ENCODE measurements at regions not wholly inside any gene's neighbourhood (a gene's known extent, or its start where the extent isn't known, plus 50 kb on each side); places are given as distances from the start of the nearest gene placed in this dataset.

DNA sequence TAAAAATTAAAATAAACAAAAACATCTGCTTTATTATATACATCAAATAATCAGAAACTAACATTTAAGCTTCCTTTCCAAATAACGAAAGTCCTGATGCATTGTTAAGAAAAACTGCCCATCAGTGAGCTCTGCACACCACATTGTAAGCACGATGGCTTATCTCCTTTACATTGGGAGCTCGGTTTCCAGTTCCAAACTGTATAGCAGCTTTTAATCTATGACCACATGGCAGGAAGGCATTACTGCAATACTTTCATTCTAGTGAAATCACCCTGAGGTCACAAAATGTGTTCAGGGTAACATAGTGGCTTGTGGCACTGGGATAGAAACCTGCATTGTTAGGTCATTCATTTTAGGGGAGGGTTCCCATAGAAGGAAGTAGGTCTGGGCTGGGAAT is 146.3 kb downstream of the ZNF22 start:
- no peak overlapping the region for H3K27ac ChIP-seq
- no peak overlapping the region for H3K4me3 ChIP-seq
- TF ChIP-seq, protein P1, sequence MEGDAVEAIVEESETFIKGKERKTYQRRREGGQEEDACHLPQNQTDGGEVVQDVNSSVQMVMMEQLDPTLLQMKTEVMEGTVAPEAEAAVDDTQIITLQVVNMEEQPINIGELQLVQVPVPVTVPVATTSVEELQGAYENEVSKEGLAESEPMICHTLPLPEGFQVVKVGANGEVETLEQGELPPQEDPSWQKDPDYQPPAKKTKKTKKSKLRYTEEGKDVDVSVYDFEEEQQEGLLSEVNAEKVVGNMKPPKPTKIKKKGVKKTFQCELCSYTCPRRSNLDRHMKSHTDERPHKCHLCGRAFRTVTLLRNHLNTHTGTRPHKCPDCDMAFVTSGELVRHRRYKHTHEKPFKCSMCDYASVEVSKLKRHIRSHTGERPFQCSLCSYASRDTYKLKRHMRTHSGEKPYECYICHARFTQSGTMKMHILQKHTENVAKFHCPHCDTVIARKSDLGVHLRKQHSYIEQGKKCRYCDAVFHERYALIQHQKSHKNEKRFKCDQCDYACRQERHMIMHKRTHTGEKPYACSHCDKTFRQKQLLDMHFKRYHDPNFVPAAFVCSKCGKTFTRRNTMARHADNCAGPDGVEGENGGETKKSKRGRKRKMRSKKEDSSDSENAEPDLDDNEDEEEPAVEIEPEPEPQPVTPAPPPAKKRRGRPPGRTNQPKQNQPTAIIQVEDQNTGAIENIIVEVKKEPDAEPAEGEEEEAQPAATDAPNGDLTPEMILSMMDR (IDR thresholded peaks at IDR 0.05): no peak
- no peak for DNase-seq (ENCODE audit: low spot score)

GRCh38 chr10:45150997-45151396 is 150.3 kb downstream of the ZNF22 start:
- TF ChIP-seq, protein P1 (IDR thresholded peaks at IDR 0.05): no peak
- H3K27ac ChIP-seq: no peak overlapping the region

DNA sequence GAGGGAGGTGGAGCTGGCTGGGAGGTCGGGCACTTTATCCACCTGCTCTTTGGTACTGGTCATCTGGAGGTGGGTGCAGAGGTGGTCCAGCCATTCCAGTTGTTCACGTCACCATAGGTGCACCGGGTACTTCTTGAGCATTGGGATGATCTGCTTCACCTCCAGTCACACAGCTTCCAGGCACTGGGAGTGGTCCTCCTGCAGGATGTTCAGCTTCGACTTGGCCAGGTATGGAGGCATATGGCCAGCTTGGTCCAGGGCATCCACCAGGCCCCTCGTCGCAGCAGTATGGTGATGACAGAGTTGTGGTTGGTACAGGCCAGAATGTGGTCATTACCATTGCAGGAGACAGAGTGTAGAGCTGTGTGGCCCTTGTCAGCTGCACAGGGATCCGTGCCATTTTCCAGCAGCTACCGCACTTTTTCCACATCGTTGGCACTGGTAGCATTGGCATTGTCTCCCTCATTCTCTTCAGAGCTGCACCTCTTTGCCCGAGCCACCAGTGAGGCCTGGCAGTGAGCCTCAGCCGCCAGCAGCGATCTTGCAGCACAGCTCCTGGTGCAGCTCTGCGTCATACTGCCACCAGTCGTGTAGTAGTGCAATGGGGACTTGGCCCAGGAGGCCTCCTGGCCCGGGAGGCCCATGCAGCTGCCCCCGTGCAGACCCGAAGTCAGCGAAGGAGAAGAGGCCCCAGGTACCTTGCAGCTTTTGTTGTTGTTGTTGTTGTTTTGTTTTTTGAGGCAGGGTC is 150.9 kb downstream of the ZNF22 start:
- TF ChIP-seq, protein P1 (IDR thresholded peaks at IDR 0.05): no peak
- Histone ChIP-seq H3K27ac (no peak overlapping the region), H3K4me3 (no peak overlapping the region)
- DNase-seq (ENCODE audit: low spot score): no peak

More at GRCh38 chr10:45150997-45151396, 150.3 kb downstream of the ZNF22 start:
- DNase-seq (ENCODE audit: low spot score): no peak
- no peak overlapping the region for H3K4me3 ChIP-seq

DNA sequence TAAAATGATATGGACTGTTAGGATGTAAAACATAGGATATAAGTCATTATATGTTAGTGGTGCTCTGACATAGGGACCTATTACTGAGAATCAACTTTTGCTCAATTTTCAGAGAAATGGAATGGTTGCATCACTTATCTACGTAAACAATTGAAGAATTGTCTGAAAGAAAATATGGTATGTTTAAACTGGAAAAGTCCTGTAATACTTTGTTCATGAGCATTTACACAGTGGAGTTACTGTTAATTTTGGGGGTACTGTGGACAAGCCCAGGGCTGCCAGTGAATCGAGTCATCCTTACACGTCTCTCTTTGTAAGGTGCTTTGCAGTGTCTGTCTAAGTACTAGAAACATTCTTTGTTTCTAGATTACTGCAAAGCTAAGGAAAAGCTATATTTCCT is 152.0 kb downstream of the ZNF22 start:
- DNase-seq (ENCODE audit: low spot score): no peak
- Histone ChIP-seq H3K27ac (no peak overlapping the region), H3K4me3 (no peak overlapping the region)
- TF ChIP-seq, protein P1 (IDR thresholded peaks at IDR 0.05): no peak

- Histone ChIP-seq H3K27ac (no peak overlapping the region), H3K4me3 (no peak overlapping the region)
- TF ChIP-seq, protein P1 (IDR thresholded peaks at IDR 0.05): no peak
- DNase-seq (ENCODE audit: low spot score): no peak
Measured at GRCh38 chr10:45154502-45154901, 153.8 kb downstream of the ZNF22 start.

GRCh38 chr10:45155784-45156183 is 155.1 kb downstream of the ZNF22 start:
- no peak overlapping the region for H3K27ac ChIP-seq
- no peak overlapping the region for H3K4me3 ChIP-seq
- TF ChIP-seq, protein P1 (IDR thresholded peaks at IDR 0.05): no peak
- DNase-seq (ENCODE audit: low spot score): no peak

GRCh38 chr10:45160271-45160670 is 155.1 kb downstream of the OR13A1 start:
- TF ChIP-seq, protein P1 (IDR thresholded peaks at IDR 0.05): no peak
- Histone ChIP-seq H3K27ac (no peak overlapping the region), H3K4me3 (no peak overlapping the region)
- DNase-seq (ENCODE audit: low spot score): no peak
